GM12878 (cell line): ENCODE measurements at regions not wholly inside any gene's neighbourhood (a gene's known extent, or its start where the extent isn't known, plus 50 kb on each side); places are given as distances from the start of the nearest gene placed in this dataset.

Experiments
- ATAC-seq: fragments of 200-7000 bp; cut with Tn5 transposase; 3 replicates; pipeline ENCODE4 v1.9.1; 2020; ENCODE audit warnings: mild to moderate bottlenecking, moderate library complexity
- BruUV-seq: library from RNA; stranded (reverse); fragments of 400-500 nt; replicated peaks from 2 replicates; lab custom pipeline; 2021; lab: Mats Ljungman, UMichigan
- CTCF ChIA-PET: fragments of 300-600 bp; sonication (Branson Sonifier 250); formaldehyde crosslinking; extraction: SDS; loops from one replicate; lab custom pipeline; 2021; ENCODE audit warnings: inconsistent platforms; lab: Yijun Ruan, JAX
- POLR2A ChIA-PET: fragments of 350-600 bp; formaldehyde crosslinking; extraction: SDS; loops from one replicate; lab custom pipeline; 2021; ENCODE audit warnings: inconsistent platforms; lab: Charles Lee
- RAD21 ChIA-PET: fragments of 300-600 bp; sonication (Branson Sonifier 250); formaldehyde crosslinking; loops from one replicate; lab custom pipeline; 2023; ENCODE audit warnings: antibody characterized with exemption; ENCODE audit not compliant: unreplicated experiment; lab: Charles Lee
- SMC1A ChIA-PET: fragments of 300-600 bp; sonication (Branson Sonifier 250); formaldehyde crosslinking; loops from one replicate; lab custom pipeline; 2023; ENCODE audit not compliant: unreplicated experiment, uncharacterized antibody; lab: Charles Lee
- DNase-seq: peaks from one replicate; pipeline ENCODE4 v3.0.0-alpha.2; 2011; ENCODE audit warnings: low read depth, low spot score
- FAIRE-seq: peaks from 3 replicates; lab custom pipeline; 2011; peaks lifted over from hg19 to GRCh38; lab: Jason Lieb, UNC
- H2AFZ ChIP-seq: 2 replicates; pipeline ENCODE4 v1.6.0; 2011; ENCODE audit warnings: low read depth, low read length, control low read depth; ENCODE audit not compliant: control insufficient read depth
- H3K27ac ChIP-seq: 2 replicates; pipeline ENCODE4 v1.5.1; 2011; ENCODE audit warnings: control low read depth; ENCODE audit not compliant: control insufficient read depth, insufficient read depth
- H3K27me3 ChIP-seq, 2 experiments: replicated peaks in 1 of 2; 2 replicates each; pipeline versions ENCODE4 v1.6.0 to v1.6.1; 2011; ENCODE audit warnings: low read length in 1 of 2; ENCODE audit not compliant: control insufficient read depth in 2 of 2, insufficient read depth in 2 of 2
- H3K36me3 ChIP-seq, 2 experiments: 2 replicates each; pipeline ENCODE4 v1.5.1; 2011; ENCODE audit warnings: low read length in 1 of 2; ENCODE audit not compliant: control insufficient read depth in 2 of 2, insufficient read depth in 2 of 2
- H3K4me1 ChIP-seq: 2 replicates; pipeline ENCODE4 v1.6.1; 2011; ENCODE audit warnings: mild to moderate bottlenecking, low read length, moderate library complexity, mixed read lengths; ENCODE audit not compliant: control insufficient read depth, insufficient read depth
- H3K4me2 ChIP-seq: 2 replicates; pipeline ENCODE4 v1.6.0; 2011; ENCODE audit warnings: control low read depth; ENCODE audit not compliant: control insufficient read depth, insufficient read depth
- H3K4me3 ChIP-seq: fragments of 200-600 bp; sonication (generic); 2 replicates; pipeline ENCODE4 v1.5.1; 2016
- H3K79me2 ChIP-seq: 2 replicates; pipeline ENCODE4 v1.6.0; 2011; ENCODE audit warnings: low read length; ENCODE audit not compliant: control insufficient read depth, insufficient read depth
- H3K9ac ChIP-seq: 2 replicates; pipeline ENCODE4 v1.8.0; 2011; ENCODE audit warnings: low read length, control low read depth, mixed read lengths; ENCODE audit not compliant: control insufficient read depth, insufficient read depth
- H3K9me3 ChIP-seq: replicated peaks from 3 replicates; pipeline ENCODE4 v1.5.1; 2011; ENCODE audit warnings: mild to moderate bottlenecking, low read length; ENCODE audit not compliant: control insufficient read depth, insufficient read depth
- H4K20me1 ChIP-seq: 2 replicates; pipeline ENCODE4 v1.6.0; 2011; ENCODE audit not compliant: control insufficient read depth, insufficient read depth
- BCL3 ChIP-seq: IDR thresholded peaks from 2 replicates; pipeline ENCODE4 v1.6.1; 2011; ENCODE audit warnings: borderline replicate concordance, low read depth, mild to moderate bottlenecking, moderate library complexity, low read length; ENCODE audit not compliant: insufficient read depth, poor library complexity, severe bottlenecking
- CEBPZ ChIP-seq: fragments of 150-350 bp; IDR thresholded peaks from 2 replicates; pipeline ENCODE4 v1.6.1; 2016; ENCODE audit warnings: low read depth, low read length
- E2F8 ChIP-seq: fragments of 450-650 bp; IDR thresholded peaks from 2 replicates; pipeline ENCODE4 v1.6.1; 2018; ENCODE audit warnings: mild to moderate bottlenecking, low read depth, moderate library complexity; ENCODE audit not compliant: partially characterized antibody
- FOXM1 ChIP-seq: IDR thresholded peaks from 2 replicates; pipeline ENCODE4 v1.6.1; 2012; ENCODE audit warnings: low read depth, mild to moderate bottlenecking, inconsistent platforms, low read length, moderate library complexity
- SIX5 ChIP-seq: IDR thresholded peaks from 2 replicates; pipeline ENCODE4 v1.6.1; 2011; ENCODE audit warnings: mild to moderate bottlenecking, low read depth, low read length, moderate library complexity; ENCODE audit not compliant: severe bottlenecking
- SP1 ChIP-seq: IDR thresholded peaks from one replicate; pipeline ENCODE4 v1.6.1; 2011; ENCODE audit warnings: low read depth, low read length
- TBL1XR1 ChIP-seq: IDR thresholded peaks from 2 replicates; pipeline ENCODE4 v1.6.1; 2012; ENCODE audit warnings: low read depth, low read length, improper control_type of control experiment
- ZBTB40 ChIP-seq: fragments of 450-650 bp; IDR thresholded peaks from 2 replicates; pipeline ENCODE4 v1.6.1; 2016; ENCODE audit warnings: mild to moderate bottlenecking, moderate library complexity, borderline replicate concordance
- ZNF622 ChIP-seq: fragments of 450-650 bp; IDR thresholded peaks from 2 replicates; pipeline ENCODE4 v1.6.1; 2017; ENCODE audit warnings: mild to moderate bottlenecking, inconsistent platforms
- WGBS: methylation state at CpG from one replicate; pipeline ENCODE4 v1.1.6; 2016; ENCODE audit warnings: low lambda C conversion rate; ENCODE audit not compliant: insufficient replicate concordance, insufficient coverage; ENCODE audit errors: missing lambda C conversion rate; 5-methylcytosine and 5-hydroxymethylcytosine counted together
- in situ Hi-C: fragments of 300-500 bp; cut with MboI; formaldehyde crosslinking; loops from 9 replicates; pipeline ENCODE4 v1.14.3; 2018; ENCODE audit warnings: mixed read lengths
- intact Hi-C: fragments of 100-400 bp; cut with micrococcal nuclease; formaldehyde crosslinking; loops from one replicate; pipeline ENCODE4 v1.14.2; 2022; ENCODE audit not compliant: unreplicated experiment

- intact Hi-C loops, result no loop called here
- Histone ChIP-seq H3K4me2 (no peak overlapping the region), H3K27me3 (peaks cover 0 to 1% of the 10 kb centered on the region in 2 experiments; a peak in 2 of 4 replicates), H3K4me1 (no peaks in the 10 kb centered on the region), H3K27ac (no peak overlapping the region), H3K9ac (no peak overlapping the region), H3K9me3 (no peaks in the 10 kb centered on the region), H3K36me3 (no peaks in the 10 kb centered on the region), H2AFZ (no peak overlapping the region), H3K79me2 (no peaks in the 10 kb centered on the region), H3K4me3 (no peak overlapping the region), H4K20me1 (no peaks in the 10 kb centered on the region)
- ChIA-PET SMC1A (interaction anchor here (1.6 kb wide), 1 partner anchor 239 kb away, joined by 4 read pairs; no protein-coding TSS in a partner anchor), RAD21 (no interaction called here), POLR2A (no interaction called here), CTCF (interaction anchor here (0.6 to 1.2 kb wide), 4 partner anchors 18 to 1004 kb away, joined by 3 to 6 read pairs (median 3); no protein-coding TSS in a partner anchor)
- FAIRE-seq (no peak), DNase-seq (no peak), ATAC-seq (no peak)
- WGBS, result 55% methylated on average over 1 of the region's 1 CpG
- no TSS peak for BruUV-seq
- in situ Hi-C loops, result loop anchor here (10.0 kb wide), 1 partner anchor 239 kb away; no protein-coding TSS in a partner anchor
- TF ChIP-seq FOXM1 (no peak), TBL1XR1 (no peak), BCL3 (no peak), ZBTB40 (no peak), E2F8 (no peak), SIX5 (no peak), ZNF622 (no peak), CEBPZ (no peak), SP1 (no peak)
Measured at GRCh38 chr6:125526007-125526720, 223.3 kb upstream of the HEY2 start.
